ENCODE measurements at regions not wholly inside any gene's neighbourhood (a gene's known extent, or its start where the extent isn't known, plus 50 kb on each side); places are given as distances from the start of the nearest gene placed in this dataset.

GRCh38 chr20:41702647-41703046, 84.5 kb upstream of the CHD6 start:
- TF ChIP-seq POLR2A (IDR thresholded peaks at IDR 0.05) (no peak), CTCF (IDR thresholded peaks at IDR 0.05) (no peak), POLR2AphosphoS5 (IDR thresholded peaks at IDR 0.05) (no peak), EP300 (IDR thresholded peaks at IDR 0.05) (no peak)
